GM19025 (cell line): ENCODE measurements at regions not wholly inside any gene's neighbourhood (a gene's known extent, or its start where the extent isn't known, plus 50 kb on each side); places are given as distances from the start of the nearest gene placed in this dataset.

Experiments used
- ATAC-seq: cut with Tn5 transposase; IDR thresholded peaks from one replicate; pipeline ENCODE4 v1.9.1; 2021; ENCODE audit warnings: mild to moderate bottlenecking, low read depth, moderate library complexity; ENCODE audit not compliant: unreplicated experiment

DNA sequence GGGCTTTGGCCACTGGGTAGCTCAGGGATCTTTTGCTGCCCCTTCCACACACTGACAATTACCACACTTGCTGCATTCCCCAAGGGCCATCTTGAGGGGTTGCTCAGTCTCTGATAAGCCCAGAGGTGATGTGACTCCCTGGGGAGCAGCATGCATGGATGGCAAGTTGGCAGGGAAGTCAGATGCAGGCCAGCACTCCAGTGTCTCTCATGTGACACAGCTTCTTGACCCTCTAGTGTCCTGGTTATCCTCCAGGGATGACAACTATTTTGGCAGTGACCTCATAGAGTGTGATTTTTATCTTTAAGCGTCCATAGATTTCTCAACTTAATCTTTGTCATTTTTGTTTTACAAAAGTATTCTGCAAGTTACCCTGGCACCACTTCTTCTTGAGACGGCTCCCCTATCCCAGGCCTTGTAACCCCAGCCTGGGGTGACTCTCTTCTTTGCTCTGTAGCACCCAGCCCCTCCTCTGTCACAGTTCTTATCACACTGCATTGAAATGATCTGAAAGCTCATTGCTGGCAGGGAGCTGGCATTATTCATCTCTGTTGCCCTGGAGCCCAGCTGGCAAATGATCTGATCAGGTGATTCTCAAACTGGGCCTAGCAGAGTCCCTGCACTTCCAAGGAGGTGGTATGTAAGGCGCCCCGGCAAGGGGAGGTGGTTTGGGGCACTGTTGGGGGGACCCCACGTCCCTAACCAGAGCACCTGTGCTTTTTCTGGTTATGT, 72.6 kb downstream of the TENT5C start:
- no peak for ATAC-seq

- no peak for ATAC-seq
These were observed 73.5 kb downstream of the TENT5C start for GRCh38 chr1:117679299-117679698.

DNA sequence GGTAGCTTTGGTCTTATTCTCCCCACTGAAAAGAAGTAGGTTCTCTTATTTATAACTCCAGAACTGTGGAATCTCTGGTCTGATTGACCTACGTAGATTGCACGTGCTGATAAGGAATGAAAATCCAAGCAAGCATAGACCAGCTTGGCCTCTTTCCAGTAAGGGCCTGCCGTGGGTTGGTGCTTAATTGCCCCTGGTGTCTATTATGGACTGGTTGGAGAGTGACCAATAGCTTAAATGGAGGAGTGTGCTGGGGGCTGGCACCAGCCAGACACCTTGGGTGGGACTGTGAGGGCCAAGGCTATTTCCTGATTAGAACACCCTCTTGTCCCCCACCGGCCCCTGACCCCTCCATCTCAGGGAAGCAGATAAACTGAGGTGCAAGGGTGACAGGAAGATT, 74.0 kb downstream of the TENT5C start:
- no peak for ATAC-seq

- ATAC-seq: no peak
These were observed 74.6 kb downstream of the TENT5C start for GRCh38 chr1:117680316-117681002.

GRCh38 chr1:117681093-117681900, 75.4 kb downstream of the TENT5C start:
- no peak for ATAC-seq

DNA sequence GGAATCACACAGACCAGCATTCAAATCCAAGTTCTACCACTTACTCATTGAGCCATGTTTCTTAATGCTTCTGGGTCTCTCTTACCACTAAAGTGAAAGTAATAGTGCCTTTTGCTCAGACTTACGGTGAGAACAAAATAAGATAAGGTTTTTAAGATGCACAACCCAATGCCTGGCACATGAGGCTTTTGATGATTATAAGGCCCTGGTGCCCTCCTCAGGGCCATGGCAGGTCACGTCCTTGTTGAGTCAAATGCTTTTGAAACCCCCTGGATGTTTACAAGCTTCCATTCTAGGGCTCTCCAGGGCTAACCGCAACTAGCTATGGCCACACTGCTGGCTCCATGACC, 76.0 kb downstream of the TENT5C start:
- ATAC-seq: no peak

DNA sequence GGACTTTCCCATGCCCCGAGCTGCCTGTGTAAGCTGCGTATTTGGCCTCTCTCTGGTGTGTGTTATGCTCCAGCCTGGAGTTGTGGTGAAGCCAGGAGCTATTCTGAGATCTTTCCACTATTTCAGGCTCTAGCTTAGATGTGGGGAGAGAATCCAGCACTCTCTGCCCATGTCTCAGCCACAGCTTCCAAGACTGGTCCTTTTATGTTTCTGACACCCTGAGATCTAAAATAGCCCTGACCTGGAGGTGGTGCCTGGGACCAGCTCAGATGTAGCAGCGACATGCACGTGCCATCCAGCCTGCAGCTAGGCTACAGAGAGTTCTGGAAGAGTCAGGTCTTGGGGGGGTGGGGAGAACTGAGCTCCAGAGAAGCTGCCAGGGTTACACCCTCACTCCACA, 76.5 kb downstream of the TENT5C start:
- no peak for ATAC-seq

DNA sequence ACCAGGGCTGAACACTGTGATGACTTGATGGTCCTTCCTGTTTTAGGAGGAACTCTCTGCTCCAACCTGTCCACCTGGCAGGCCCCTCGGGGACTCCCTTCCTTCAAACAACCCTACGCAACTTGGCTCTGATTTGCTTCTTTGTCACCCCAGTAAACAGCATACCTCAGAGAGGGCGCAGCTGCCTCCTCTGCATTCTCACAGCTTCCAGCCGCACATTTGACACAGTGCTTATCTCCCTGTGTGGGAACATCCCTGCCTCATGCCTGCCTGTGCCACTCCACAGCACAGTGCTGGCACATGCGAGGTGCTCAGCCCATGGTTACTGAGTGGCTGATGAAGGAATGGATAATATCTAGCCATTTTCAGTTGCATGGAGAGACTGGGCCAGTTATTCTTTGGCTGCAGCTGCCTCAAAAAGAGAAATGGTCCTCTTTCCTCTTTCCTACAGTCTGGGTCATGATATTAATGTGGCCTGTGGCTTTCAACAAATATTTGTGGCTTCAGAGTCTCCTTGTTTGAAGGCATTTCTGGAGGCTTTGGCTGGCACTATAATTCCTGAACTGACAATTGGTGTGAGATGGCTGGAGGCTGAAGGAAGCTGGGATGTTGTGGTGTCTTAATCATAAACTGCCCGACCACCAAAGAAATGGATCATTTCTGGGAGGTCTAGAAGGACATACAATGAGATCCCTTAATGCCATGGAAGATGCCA, 77.9 kb downstream of the TENT5C start:
- ATAC-seq: no peak

DNA sequence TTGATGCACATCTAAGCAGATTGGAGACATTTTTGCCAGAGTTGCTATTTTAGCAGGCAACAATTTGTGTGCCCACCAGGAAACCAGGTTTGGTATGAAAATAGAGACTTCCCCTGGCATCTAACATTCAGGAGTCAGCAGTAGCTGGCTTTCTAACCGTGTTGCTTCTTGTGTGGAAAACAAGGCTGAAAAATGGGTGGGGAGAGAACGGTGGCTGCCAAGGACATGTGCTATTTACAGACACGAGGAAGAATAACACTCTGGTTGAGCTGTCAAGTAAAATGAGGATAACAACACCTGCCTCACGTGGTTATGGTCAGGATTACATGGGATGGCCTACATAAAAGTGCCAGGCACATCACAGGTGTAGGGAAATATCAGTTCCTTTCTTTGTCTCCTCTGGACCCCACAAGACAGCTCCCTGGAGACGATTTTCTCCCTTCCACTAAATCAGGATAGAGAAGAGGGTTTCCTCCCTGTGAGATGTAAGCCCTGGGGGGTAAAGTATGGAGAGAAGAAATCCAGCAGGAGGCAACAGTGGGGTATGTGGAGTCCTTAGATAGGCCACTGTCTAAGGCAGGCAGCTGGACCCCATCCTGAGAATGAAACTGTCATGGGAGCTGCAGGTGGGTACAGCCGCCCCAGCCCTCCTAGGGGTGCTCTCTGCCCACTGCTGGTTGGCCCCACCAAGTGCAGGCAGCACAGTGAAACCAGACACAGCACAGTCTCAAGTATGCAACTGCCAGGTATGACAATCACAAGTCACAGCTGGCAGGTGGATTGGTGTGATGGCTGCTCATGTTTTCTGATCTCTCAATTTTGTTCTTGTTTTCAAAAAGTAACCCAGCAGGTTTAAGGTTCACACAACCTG, 80.3 kb downstream of the TENT5C start:
- no peak for ATAC-seq

DNA sequence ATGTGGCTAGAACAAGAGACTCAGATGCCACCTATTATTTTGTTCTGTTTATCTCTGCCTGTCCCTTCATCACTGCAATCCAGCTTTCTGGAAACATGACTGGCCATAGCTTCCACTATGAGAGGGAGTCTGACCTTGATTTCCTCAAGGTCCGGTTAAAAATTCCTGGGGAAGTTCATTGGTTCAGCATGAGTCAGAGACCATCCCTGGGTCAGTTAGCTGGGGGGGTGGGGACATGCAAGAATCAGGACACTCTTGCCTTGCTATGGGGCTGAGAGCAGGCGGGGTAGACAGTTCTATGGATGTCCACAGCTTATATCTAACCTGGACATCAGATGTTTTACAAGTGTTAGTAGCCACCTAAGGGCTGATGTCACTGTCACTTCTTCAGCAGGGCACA, 81.1 kb downstream of the TENT5C start:
- no peak for ATAC-seq

- no peak for ATAC-seq
These were observed 84.3 kb downstream of the TENT5C start for GRCh38 chr1:117689997-117690625.

GRCh38 chr1:117691942-117692341, 86.1 kb downstream of the TENT5C start:
- no peak for ATAC-seq

- ATAC-seq: no peak
These were observed 88.7 kb downstream of the TENT5C start for GRCh38 chr1:117694543-117694942.

- no peak for ATAC-seq
These were observed 90.1 kb downstream of the TENT5C start for GRCh38 chr1:117695796-117696490.

- no peak for ATAC-seq
These were observed 90.7 kb downstream of the TENT5C start for GRCh38 chr1:117696561-117696960.

GRCh38 chr1:117697220-117697781, 91.5 kb downstream of the TENT5C start:
- ATAC-seq: no peak

- no peak for ATAC-seq
These were observed 92.7 kb downstream of the TENT5C start for GRCh38 chr1:117698398-117699160.

DNA sequence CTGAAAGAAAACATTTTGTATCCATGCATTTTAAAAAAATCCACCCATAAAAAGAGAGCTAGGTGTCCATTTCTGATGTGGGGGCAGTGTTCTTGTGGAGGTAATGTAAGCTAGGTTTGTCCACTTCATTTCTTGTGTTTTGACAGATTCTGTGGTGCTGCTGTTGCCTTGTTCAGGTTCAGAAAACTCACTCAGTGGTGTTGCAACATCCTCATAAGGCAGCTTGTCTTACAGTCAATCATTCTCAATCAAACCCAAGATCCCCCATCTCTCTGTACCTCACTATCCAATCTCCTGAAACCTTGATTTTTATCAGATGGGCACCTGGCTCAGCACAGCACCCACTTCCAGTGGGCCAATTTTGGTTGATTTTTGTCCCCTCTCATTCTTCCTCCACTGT, 94.1 kb downstream of the TENT5C start:
- no peak for ATAC-seq
